AG08396 (cell line): ENCODE measurements at regions not wholly inside any gene's neighbourhood (a gene's known extent, or its start where the extent isn't known, plus 50 kb on each side); places are given as distances from the start of the nearest gene placed in this dataset.
A peak's percentile ranks its signal among the peaks of the same experiment; 100 is the strongest.
"Not testable (repeated sequence)": the region's sequence is repeated elsewhere in the genome, so short reads cannot be mapped to it uniquely, and the experiment has no call there.

Experiments
- DNase-seq: peaks from one replicate; pipeline ENCODE4 v3.0.0; 2012; ENCODE audit warnings: low spot score, mixed read lengths

GRCh38 chr10:7108141-7108540, 302.7 kb downstream of the SFMBT2 start:
- no peak for DNase-seq

- no peak for DNase-seq
These were observed 303.5 kb downstream of the SFMBT2 start for GRCh38 chr10:7107285-7107684.

- DNase-seq, result not testable (repeated sequence)
These were observed 306.5 kb downstream of the SFMBT2 start for GRCh38 chr10:7104379-7104778.

- DNase-seq, result no peak
These were observed 308.1 kb downstream of the SFMBT2 start for GRCh38 chr10:7102557-7103349.

GRCh38 chr10:7102084-7102483, 308.8 kb downstream of the SFMBT2 start:
- DNase-seq, result no peak

- DNase-seq, result no peak
These were observed 309.4 kb downstream of the SFMBT2 start for GRCh38 chr10:7101451-7101850.

GRCh38 chr10:7100032-7100702, 310.7 kb downstream of the SFMBT2 start:
- DNase-seq, result no peak

GRCh38 chr10:7098160-7098762, 312.6 kb downstream of the SFMBT2 start:
- DNase-seq, result no peak

- no peak for DNase-seq
These were observed 316.1 kb downstream of the SFMBT2 start for GRCh38 chr10:7094781-7095180.

GRCh38 chr10:7093368-7093767, 317.5 kb downstream of the SFMBT2 start:
- DNase-seq, result no peak

GRCh38 chr10:7092603-7093002, 318.2 kb downstream of the SFMBT2 start:
- no peak for DNase-seq

- no peak for DNase-seq
These were observed 320.3 kb downstream of the SFMBT2 start for GRCh38 chr10:7090529-7090928.

GRCh38 chr10:7085913-7086589, 324.8 kb downstream of the SFMBT2 start:
- DNase-seq, result peak; percentile 17

GRCh38 chr10:7085147-7085912, 325.5 kb downstream of the SFMBT2 start:
- DNase-seq, result no peak

GRCh38 chr10:7084280-7085005, 326.4 kb downstream of the SFMBT2 start:
- no peak for DNase-seq

- DNase-seq, result no peak
These were observed 327.9 kb downstream of the SFMBT2 start for GRCh38 chr10:7082967-7083366.

GRCh38 chr10:7077880-7078279, 333.0 kb downstream of the SFMBT2 start:
- DNase-seq, result no peak

- no peak for DNase-seq
These were observed 335.0 kb downstream of the SFMBT2 start for GRCh38 chr10:7075851-7076250.

- DNase-seq, result no peak
These were observed 335.7 kb downstream of the SFMBT2 start for GRCh38 chr10:7075110-7075509.

- no peak for DNase-seq
These were observed 339.4 kb downstream of the SFMBT2 start for GRCh38 chr10:7071421-7071820.

GRCh38 chr10:7070950-7071349, 339.9 kb downstream of the SFMBT2 start:
- no peak for DNase-seq
